DND-41 (cell line): ENCODE measurements at regions not wholly inside any gene's neighbourhood (a gene's known extent, or its start where the extent isn't known, plus 50 kb on each side); places are given as distances from the start of the nearest gene placed in this dataset.

Experiments used
- ATAC-seq: fragments of 200-7000 bp; cut with Tn5 transposase; 3 replicates; pipeline ENCODE4 v1.9.1; 2021; ENCODE audit warnings: low read depth; ENCODE audit not compliant: insufficient read depth
- DNase-seq: peaks from one replicate; pipeline ENCODE4 v3.0.0-alpha.2; 2020
- H2AFZ ChIP-seq: 2 replicates; pipeline ENCODE4 v1.6.0; 2012; ENCODE audit warnings: low read depth, low read length
- H3K27ac ChIP-seq: 2 replicates; pipeline ENCODE4 v1.5.1; 2012; ENCODE audit warnings: low read length, inconsistent platforms
- H3K27me3 ChIP-seq: fragments of 200-600 bp; sonication (generic); 2 replicates; pipeline ENCODE4 v1.6.0; 2012; ENCODE audit warnings: low read length, mild to moderate bottlenecking, inconsistent platforms; ENCODE audit not compliant: insufficient read depth, poor library complexity
- H3K36me3 ChIP-seq: 2 replicates; pipeline ENCODE4 v1.5.1; 2012; ENCODE audit warnings: low read length, inconsistent platforms; ENCODE audit not compliant: insufficient read depth
- H3K4me1 ChIP-seq: 2 replicates; pipeline ENCODE4 v1.5.1; 2012; ENCODE audit warnings: mild to moderate bottlenecking, low read length; ENCODE audit not compliant: insufficient read depth
- H3K4me2 ChIP-seq: 2 replicates; pipeline ENCODE4 v1.6.0; 2012; ENCODE audit warnings: mild to moderate bottlenecking, moderate library complexity, low read length, inconsistent platforms; ENCODE audit not compliant: insufficient read depth
- H3K4me3 ChIP-seq, 2 experiments: fragments of 200-600 bp in 1 of 2; shearing (Covaris generic) in 1 of 2; 2 replicates each; pipeline ENCODE4 v1.5.1; 2012 to 2016; ENCODE audit warnings: inconsistent platforms in 2 of 2, low read length in 2 of 2, mild to moderate bottlenecking in 2 of 2, low read depth in 1 of 2, moderate library complexity in 1 of 2
- H3K79me2 ChIP-seq: 2 replicates; pipeline ENCODE4 v1.6.0; 2012; ENCODE audit warnings: low read length, inconsistent platforms; ENCODE audit not compliant: insufficient read depth
- H3K9ac ChIP-seq: 2 replicates; pipeline ENCODE4 v1.6.0; 2012; ENCODE audit warnings: low read depth, mild to moderate bottlenecking, inconsistent platforms, low read length, moderate library complexity
- H3K9me3 ChIP-seq: 2 replicates; pipeline ENCODE4 v1.5.1; 2012; ENCODE audit warnings: low read length, moderate library complexity, mild to moderate bottlenecking, inconsistent platforms; ENCODE audit not compliant: insufficient read depth, severe bottlenecking
- H4K20me1 ChIP-seq: 2 replicates; pipeline ENCODE4 v1.6.0; 2012; ENCODE audit warnings: low read length; ENCODE audit not compliant: insufficient read depth
- CTCF ChIP-seq: IDR thresholded peaks from 2 replicates; pipeline ENCODE4 v1.5.1; 2012; ENCODE audit warnings: borderline replicate concordance, low read length, moderate library complexity, mild to moderate bottlenecking; ENCODE audit not compliant: poor library complexity, severe bottlenecking; ENCODE audit errors: extremely low read depth
- EZH2 ChIP-seq: IDR thresholded peaks from 3 replicates; pipeline ENCODE4 v1.6.1; 2012; ENCODE audit warnings: borderline replicate concordance, low read depth, mild to moderate bottlenecking, moderate library complexity, low read length, inconsistent platforms; ENCODE audit not compliant: severe bottlenecking

- H3K9me3 ChIP-seq = no peaks in the 10 kb centered on the region
- no peak overlapping the region for H3K9ac ChIP-seq
- no peaks in the 10 kb centered on the region for H3K27me3 ChIP-seq
- DNase-seq (no peak), ATAC-seq (no peak)
- no peak for TF ChIP-seq CTCF
- no peak for TF ChIP-seq EZH2
- H3K4me1 ChIP-seq = no peaks in the 10 kb centered on the region
- H2AFZ ChIP-seq = no peak overlapping the region
- no peaks in the 10 kb centered on the region for H3K36me3 ChIP-seq
- H4K20me1 ChIP-seq = no peaks in the 10 kb centered on the region
- H3K27ac ChIP-seq = no peak overlapping the region
- H3K79me2 ChIP-seq = no peaks in the 10 kb centered on the region
- H3K4me2 ChIP-seq = no peak overlapping the region
- no peak overlapping the region for H3K4me3 ChIP-seq
Observed at GRCh38 chr5:63686938-63687337, 275.3 kb downstream of the HTR1A start.

- no peaks in the 10 kb centered on the region for H3K9me3 ChIP-seq
- no peak overlapping the region for H3K9ac ChIP-seq
- no peaks in the 10 kb centered on the region for H3K36me3 ChIP-seq
- no peaks in the 10 kb centered on the region for H3K79me2 ChIP-seq
- H3K27ac ChIP-seq = no peak overlapping the region
- H3K4me1 ChIP-seq = no peaks in the 10 kb centered on the region
- H4K20me1 ChIP-seq = no peaks in the 10 kb centered on the region
- no peak for DNase-seq
- no peak for TF ChIP-seq EZH2
- no peak for TF ChIP-seq CTCF
- no peaks in the 10 kb centered on the region for H3K27me3 ChIP-seq
- no peak for ATAC-seq
- no peak overlapping the region for H3K4me3 ChIP-seq
- H3K4me2 ChIP-seq = no peak overlapping the region
- no peak overlapping the region for H2AFZ ChIP-seq
Observed at GRCh38 chr5:63686181-63686580, 276.1 kb downstream of the HTR1A start.

- H3K9ac ChIP-seq = no peak overlapping the region
- DNase-seq (no peak), ATAC-seq (no peak)
- H3K4me2 ChIP-seq = no peak overlapping the region
- no peaks in the 10 kb centered on the region for H3K27me3 ChIP-seq
- H3K36me3 ChIP-seq = no peaks in the 10 kb centered on the region
- H3K9me3 ChIP-seq = no peaks in the 10 kb centered on the region
- H3K4me3 ChIP-seq = no peak overlapping the region
- TF ChIP-seq EZH2 (no peak), CTCF (no peak)
- H3K27ac ChIP-seq = no peak overlapping the region
- H2AFZ ChIP-seq = no peak overlapping the region
- no peaks in the 10 kb centered on the region for H3K79me2 ChIP-seq
- H3K4me1 ChIP-seq = no peaks in the 10 kb centered on the region
- no peaks in the 10 kb centered on the region for H4K20me1 ChIP-seq
Observed at GRCh38 chr5:63685454-63685853, 276.8 kb downstream of the HTR1A start.

- H3K4me1 ChIP-seq = no peaks in the 10 kb centered on the region
- TF ChIP-seq CTCF (no peak), EZH2 (no peak)
- H3K9me3 ChIP-seq = no peaks in the 10 kb centered on the region
- no peaks in the 10 kb centered on the region for H4K20me1 ChIP-seq
- H2AFZ ChIP-seq = no peak overlapping the region
- no peak overlapping the region for H3K27ac ChIP-seq
- H3K9ac ChIP-seq = no peak overlapping the region
- DNase-seq (no peak), ATAC-seq (no peak)
- no peaks in the 10 kb centered on the region for H3K36me3 ChIP-seq
- no peak overlapping the region for H3K4me2 ChIP-seq
- no peak overlapping the region for H3K4me3 ChIP-seq
- no peaks in the 10 kb centered on the region for H3K27me3 ChIP-seq
- no peaks in the 10 kb centered on the region for H3K79me2 ChIP-seq
Observed at GRCh38 chr5:63674881-63675280, 287.4 kb downstream of the HTR1A start.
